Activated CD4-positive, alpha-beta T cell treated with anti-CD3 and anti-CD28 coated beads, Interleukin-2, amount 10 ng/mL, durations not matched to agents 7 days and 5 days (primary cell): ENCODE measurements at regions not wholly inside any gene's neighbourhood (a gene's known extent, or its start where the extent isn't known, plus 50 kb on each side); places are given as distances from the start of the nearest gene placed in this dataset.

Experiments
- CTCF ChIA-PET: fragments of 350-600 bp; sonication (Branson Sonifier 250); formaldehyde crosslinking; loops from one replicate; lab custom pipeline; 2021; ENCODE audit warnings: antibody characterized with exemption; lab: Charles Lee
- POLR2A ChIA-PET: fragments of 350-600 bp; sonication (Branson Sonifier 250); formaldehyde crosslinking; loops from one replicate; lab custom pipeline; 2021; ENCODE audit warnings: antibody characterized with exemption; lab: Charles Lee
- DNase-seq: peaks from one replicate; pipeline ENCODE4 v3.0.0-alpha.2; 2020
- H3K27ac Mint-ChIP-seq: one replicate; pipeline ENCODE4 v1.8.0; 2021; ENCODE audit warnings: mild to moderate bottlenecking, moderate library complexity, mixed read lengths
- H3K27me3 Mint-ChIP-seq: one replicate; pipeline ENCODE4 v1.8.0; 2021; ENCODE audit warnings: mixed read lengths
- H3K36me3 Mint-ChIP-seq: one replicate; pipeline ENCODE4 v1.8.0; 2021; ENCODE audit warnings: low read depth, mixed read lengths
- H3K4me1 Mint-ChIP-seq: one replicate; pipeline ENCODE4 v1.8.0; 2021; ENCODE audit warnings: mixed read lengths
- H3K4me3 Mint-ChIP-seq: one replicate; pipeline ENCODE4 v1.8.0; 2021; ENCODE audit warnings: mild to moderate bottlenecking, moderate library complexity, mixed read lengths
- H3K9me3 Mint-ChIP-seq: one replicate; pipeline ENCODE4 v1.8.0; 2021; ENCODE audit warnings: mixed read lengths

DNA sequence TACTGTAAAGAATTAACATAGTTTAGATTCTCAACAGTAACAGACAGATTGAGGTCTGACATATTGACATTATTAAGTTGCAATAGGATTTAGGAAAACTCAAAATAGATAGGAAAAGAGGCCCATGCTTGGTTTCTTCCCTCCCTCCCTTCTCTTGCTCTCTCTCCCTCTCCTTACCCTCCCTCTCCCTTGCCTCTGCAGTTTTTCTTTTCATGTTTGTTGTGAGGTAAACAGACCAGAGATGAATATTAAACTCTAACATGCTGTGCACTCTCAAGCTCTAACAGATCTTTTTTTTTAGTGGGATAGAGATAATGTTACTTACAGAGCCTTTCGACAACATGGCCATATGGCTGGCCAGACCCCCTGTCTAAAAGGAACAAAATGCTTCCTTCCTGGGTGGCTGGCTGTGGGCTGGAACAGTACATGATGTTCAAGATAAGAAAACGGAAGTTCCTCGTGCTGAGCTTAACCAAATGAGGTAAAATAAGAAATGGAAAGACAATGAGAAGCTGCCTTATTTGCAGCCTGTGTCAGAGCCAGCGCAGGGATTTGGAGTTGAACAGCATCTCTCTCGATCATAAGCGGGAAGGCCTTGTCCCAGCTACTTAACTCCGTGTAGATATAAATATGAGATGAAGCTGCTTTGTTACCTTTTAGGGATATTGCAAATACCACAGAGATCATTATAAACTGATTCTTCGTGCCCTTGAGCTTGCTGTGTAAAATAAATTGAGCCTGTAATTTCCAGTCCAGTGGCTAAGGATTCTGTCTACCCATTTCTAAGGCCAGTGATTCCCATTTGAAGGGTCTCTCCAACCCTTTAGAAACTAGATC is 391.9 kb upstream of the NPVF start:
- Mint-ChIP-seq H3K27ac (peak overlapping the region; percentile 66), H3K36me3 (no peaks in the 10 kb centered on the region), H3K27me3 (no peaks in the 10 kb centered on the region), H3K4me1 (peaks cover 19% of the 10 kb centered on the region), H3K4me3 (peak overlapping the region; percentile 27), H3K9me3 (peaks cover 3% of the 10 kb centered on the region)
- ChIA-PET POLR2A (no interaction called here), CTCF (no interaction called here)
- peak; percentile 29 for DNase-seq

DNA sequence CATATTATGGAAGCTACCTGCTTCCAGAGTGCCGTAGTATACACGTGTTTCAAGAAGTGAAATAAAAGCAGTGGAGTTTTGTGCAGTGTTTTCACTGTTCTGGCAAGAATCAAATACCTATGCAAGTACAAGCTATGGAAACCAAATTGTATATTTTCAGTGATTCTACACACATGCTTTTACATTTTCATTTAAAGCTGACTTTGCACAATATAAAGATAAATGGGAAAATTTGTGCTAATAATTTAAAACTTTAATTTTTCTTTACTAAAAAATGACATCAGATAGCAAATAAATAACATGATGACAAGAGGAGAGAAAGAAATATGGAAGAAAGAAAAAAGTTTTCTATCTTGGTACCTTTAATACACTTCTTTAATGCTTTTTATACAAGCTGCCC is 393.7 kb upstream of the NPVF start:
- peaks cover 3% of the 10 kb centered on the region for H3K9me3 Mint-ChIP-seq
- H3K36me3 Mint-ChIP-seq, result no peaks in the 10 kb centered on the region
- H3K27ac Mint-ChIP-seq, result no peak overlapping the region
- no peak for DNase-seq
- peaks cover 19% of the 10 kb centered on the region for H3K4me1 Mint-ChIP-seq
- H3K4me3 Mint-ChIP-seq, result no peak overlapping the region
- no peaks in the 10 kb centered on the region for H3K27me3 Mint-ChIP-seq
- POLR2A ChIA-PET, result no interaction called here
- CTCF ChIA-PET, result no interaction called here

DNA sequence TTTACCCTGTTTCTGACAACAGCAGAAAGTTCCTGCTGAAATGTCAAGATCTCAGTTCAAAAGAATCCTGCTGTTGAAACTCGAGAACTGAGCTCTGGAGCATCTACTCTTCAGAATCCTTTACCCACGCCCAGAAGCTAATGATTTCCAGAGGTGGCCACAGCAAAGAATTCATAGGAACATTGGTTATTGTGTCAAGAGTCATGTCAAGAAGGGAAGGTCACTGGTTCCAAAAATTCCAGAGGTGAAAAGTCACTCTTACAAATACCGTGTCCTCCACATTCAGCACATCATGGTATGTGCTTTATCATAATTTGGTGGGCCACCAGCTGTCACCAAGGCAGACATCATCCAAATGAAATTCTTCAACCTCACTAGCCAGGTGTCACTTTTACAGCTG is 394.4 kb upstream of the NPVF start:
- peaks cover 17% of the 10 kb centered on the region for H3K4me1 Mint-ChIP-seq
- H3K4me3 Mint-ChIP-seq, result no peak overlapping the region
- ChIA-PET POLR2A (no interaction called here), CTCF (no interaction called here)
- H3K27me3 Mint-ChIP-seq, result no peaks in the 10 kb centered on the region
- H3K9me3 Mint-ChIP-seq, result peaks cover 3% of the 10 kb centered on the region
- no peak overlapping the region for H3K27ac Mint-ChIP-seq
- H3K36me3 Mint-ChIP-seq, result no peaks in the 10 kb centered on the region
- no peak for DNase-seq

DNA sequence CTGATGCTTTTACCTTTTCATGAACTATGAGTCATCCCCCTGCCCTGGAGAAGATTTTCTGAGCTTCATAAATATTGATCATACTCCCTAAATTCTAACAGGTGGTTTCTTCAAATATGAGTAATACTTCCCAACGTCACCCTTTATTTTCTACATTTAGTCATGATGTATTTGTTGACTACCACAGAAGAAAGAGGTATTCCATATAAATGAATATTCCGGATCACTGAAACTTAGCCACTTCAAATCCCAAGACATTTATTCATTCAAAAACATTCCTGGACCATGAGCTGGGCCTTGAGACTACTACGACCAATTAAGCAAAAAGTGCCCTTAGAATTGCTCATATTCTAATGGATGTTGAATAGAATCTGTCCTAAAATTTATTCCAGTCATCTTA is 395.8 kb upstream of the NPVF start:
- Mint-ChIP-seq H3K27me3 (no peaks in the 10 kb centered on the region), H3K4me1 (peaks cover 17% of the 10 kb centered on the region), H3K36me3 (no peaks in the 10 kb centered on the region), H3K27ac (no peak overlapping the region), H3K9me3 (no peaks in the 10 kb centered on the region), H3K4me3 (no peak overlapping the region)
- ChIA-PET CTCF (interaction anchor here (0.7 kb wide), 1 partner anchor 15 kb away, joined by 7 read pairs; no protein-coding TSS in a partner anchor), POLR2A (no interaction called here)
- no peak for DNase-seq

DNA sequence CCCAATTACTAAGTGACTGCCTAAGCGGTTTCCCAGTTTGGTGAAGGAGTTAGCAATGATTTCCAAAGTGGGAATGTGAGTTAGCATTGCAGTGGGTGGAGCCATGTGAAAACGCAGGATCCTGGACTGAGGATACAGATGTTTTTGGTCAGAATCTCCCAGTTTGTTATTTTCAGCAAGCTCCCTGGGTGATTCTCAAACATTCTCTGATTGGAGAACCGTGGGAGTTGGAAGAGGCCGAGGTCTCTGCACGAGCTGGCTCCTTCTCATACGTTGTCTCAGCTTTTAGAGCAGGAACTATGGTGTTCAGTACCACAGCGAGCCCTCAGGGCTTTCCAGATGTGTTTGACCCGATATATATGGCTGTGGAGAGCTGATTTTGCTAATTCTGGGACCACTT is 396.5 kb upstream of the NPVF start:
- no peak overlapping the region for H3K4me3 Mint-ChIP-seq
- no peak for DNase-seq
- H3K4me1 Mint-ChIP-seq, result peaks cover 13% of the 10 kb centered on the region
- no peak overlapping the region for H3K27ac Mint-ChIP-seq
- no peaks in the 10 kb centered on the region for H3K9me3 Mint-ChIP-seq
- ChIA-PET POLR2A (no interaction called here), CTCF (no interaction called here)
- H3K27me3 Mint-ChIP-seq, result no peaks in the 10 kb centered on the region
- H3K36me3 Mint-ChIP-seq, result no peaks in the 10 kb centered on the region

DNA sequence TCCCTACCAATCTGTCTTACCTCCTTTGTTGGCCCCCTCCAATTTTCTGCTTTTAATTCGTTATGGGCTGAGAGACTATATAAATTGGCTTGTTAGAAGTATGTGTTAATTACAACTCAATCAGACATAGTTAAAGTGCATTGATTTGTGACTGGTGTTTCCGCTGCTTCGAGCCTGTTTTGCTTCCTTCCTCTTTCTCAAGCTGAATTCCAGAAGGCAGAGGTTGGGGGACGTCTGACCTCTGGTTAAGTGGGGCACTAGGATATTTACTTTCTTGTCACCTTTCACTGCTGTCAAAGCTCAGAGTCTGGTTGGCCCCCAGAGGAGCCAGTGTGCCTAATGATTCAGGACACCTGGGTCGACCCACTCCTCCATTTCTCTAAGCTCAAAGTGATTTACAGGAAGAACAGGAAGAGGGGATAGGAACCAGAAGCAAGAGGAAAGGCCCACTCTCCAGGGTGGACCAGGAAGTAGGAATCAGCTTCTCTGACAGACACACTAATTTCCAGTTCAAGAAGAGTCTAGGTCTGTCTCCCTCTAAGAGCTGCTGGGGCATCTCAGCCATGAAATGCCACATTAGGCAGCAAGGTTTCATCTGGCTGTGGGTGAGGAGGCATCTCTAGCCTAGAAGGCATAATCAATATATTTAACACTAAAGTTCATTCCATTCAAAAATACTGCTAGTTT is 397.2 kb upstream of the NPVF start:
- H3K36me3 Mint-ChIP-seq, result no peaks in the 10 kb centered on the region
- ChIA-PET POLR2A (no interaction called here), CTCF (interaction anchor here (0.8 to 1.6 kb wide), 2 partner anchors 14 to 16 kb away, joined by 4 read pairs; no protein-coding TSS in a partner anchor)
- no peaks in the 10 kb centered on the region for H3K9me3 Mint-ChIP-seq
- no peak overlapping the region for H3K4me3 Mint-ChIP-seq
- no peak for DNase-seq
- H3K27ac Mint-ChIP-seq, result no peak overlapping the region
- no peaks in the 10 kb centered on the region for H3K27me3 Mint-ChIP-seq
- H3K4me1 Mint-ChIP-seq, result peaks cover 7% of the 10 kb centered on the region

DNA sequence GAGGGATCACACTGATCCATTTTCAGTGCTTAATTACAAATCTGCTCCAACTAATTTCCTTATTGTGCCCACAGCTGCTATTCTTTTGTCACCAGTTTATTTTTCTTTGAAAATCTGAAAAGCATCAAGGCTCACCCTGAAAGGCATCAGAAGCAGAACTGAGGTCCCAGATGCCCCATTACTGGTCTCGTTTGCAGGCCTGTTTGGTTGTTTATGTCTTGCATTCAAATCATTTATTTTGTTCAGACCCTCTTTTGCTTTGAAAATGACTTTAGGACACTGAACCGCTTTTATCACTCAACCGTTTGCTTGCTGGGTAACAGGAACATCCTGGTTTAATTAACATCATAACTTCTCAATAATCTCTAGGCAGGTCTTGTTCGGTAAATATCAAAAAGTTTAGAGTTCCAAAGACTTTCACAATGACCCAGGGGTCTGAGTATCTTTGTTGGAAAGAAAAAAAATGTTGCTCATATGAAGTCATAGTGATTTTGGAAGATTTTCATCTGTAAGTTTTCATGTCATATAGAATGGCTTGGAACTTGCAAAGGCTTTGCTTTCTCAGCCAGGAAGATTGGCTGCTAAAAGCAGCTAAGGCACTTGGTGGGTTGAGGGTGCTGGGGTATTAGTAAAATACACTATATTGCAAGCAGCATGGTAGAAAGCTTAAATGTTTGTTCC is 398.3 kb upstream of the NPVF start:
- H3K27ac Mint-ChIP-seq, result no peak overlapping the region
- POLR2A ChIA-PET, result no interaction called here
- CTCF ChIA-PET, result interaction anchor here (1.6 kb wide), 1 partner anchor 13 kb away, joined by 4 read pairs; no protein-coding TSS in a partner anchor

DNA sequence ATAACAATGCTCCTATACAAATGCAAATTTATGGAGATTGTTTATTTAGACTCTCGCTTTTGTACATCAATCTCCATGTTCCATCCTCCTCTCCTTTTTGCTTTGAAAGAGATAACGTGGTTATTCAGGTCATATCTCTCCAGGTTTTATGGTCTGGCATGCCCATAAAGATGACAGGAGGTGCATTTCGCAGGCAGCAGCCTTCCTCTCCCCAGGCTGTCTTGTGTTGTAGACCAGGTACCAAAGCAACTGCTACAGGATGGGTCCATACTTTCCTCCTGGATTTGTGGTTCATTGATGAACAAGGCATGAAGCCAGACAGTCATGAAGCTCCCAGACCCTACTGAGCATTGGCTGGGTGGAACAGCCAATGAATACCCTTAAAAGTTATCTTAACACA is 400.2 kb upstream of the NPVF start:
- no peak overlapping the region for H3K4me3 Mint-ChIP-seq
- H3K27ac Mint-ChIP-seq, result no peak overlapping the region

More for the DNA sequence above, 398.3 kb upstream of the NPVF start:
- Mint-ChIP-seq H3K27me3 (no peaks in the 10 kb centered on the region), H3K36me3 (no peaks in the 10 kb centered on the region), H3K4me1 (no peaks in the 10 kb centered on the region), H3K9me3 (no peaks in the 10 kb centered on the region), H3K4me3 (no peak overlapping the region)
- DNase-seq, result no peak

DNA sequence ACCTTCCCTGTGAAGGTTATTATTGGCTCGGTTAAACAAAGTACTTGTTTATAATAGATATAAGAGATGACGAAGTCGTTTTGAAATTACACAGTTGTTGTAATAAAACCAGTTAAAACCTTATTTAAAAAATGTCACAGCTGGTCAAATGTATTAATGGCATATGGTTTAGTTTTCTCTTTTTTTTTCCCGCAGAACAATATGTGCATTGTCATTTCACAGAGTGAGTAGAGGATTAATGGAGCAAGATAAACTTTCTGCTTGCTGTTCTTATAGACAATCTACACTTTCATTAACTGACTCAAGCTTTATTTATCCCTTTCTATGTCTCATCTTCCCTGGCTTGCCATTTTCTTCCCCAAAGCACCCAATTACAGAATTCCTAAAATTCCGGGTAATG is 404.3 kb upstream of the NPVF start:
- Mint-ChIP-seq H3K9me3 (no peaks in the 10 kb centered on the region), H3K36me3 (no peaks in the 10 kb centered on the region)

More for the DNA sequence above, 400.2 kb upstream of the NPVF start:
- peaks cover 5% of the 10 kb centered on the region for H3K27me3 Mint-ChIP-seq
- no peaks in the 10 kb centered on the region for H3K4me1 Mint-ChIP-seq
- no peaks in the 10 kb centered on the region for H3K9me3 Mint-ChIP-seq
- CTCF ChIA-PET, result no interaction called here
- no peak for DNase-seq
- no peaks in the 10 kb centered on the region for H3K36me3 Mint-ChIP-seq
- POLR2A ChIA-PET, result no interaction called here

DNA sequence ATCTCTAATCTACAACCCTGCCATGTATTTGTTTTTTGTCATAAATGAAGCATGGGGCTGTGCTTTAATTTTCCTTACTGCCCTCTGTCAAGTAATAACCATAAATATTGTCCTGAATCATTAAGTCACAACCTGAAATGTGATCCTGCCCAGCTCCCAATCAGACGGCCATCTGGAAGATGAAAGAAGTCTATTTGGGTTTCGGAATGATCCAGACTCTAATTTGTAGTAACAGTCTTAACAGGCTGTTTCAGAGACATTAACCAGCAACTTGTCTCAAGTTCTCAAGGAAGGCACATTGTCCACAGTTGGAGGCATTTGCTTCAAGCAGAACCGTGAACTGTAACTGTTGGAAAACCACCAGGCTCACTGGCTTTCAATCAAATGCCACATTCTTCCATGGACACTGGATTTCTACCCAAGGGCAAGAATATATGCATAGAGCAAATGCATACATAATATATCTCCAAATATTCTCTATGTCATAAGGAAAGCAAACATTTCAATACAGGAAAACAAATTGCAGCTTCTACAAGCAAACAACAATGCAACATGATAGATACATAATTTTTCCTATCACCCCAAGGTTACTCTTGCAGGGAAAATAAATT is 405.2 kb upstream of the NPVF start:
- H3K4me3 Mint-ChIP-seq, result no peak overlapping the region

More for the DNA sequence above, 404.3 kb upstream of the NPVF start:
- ChIA-PET POLR2A (no interaction called here), CTCF (no interaction called here)
- H3K27me3 Mint-ChIP-seq, result peaks cover 5% of the 10 kb centered on the region
- H3K27ac Mint-ChIP-seq, result no peak overlapping the region
- DNase-seq, result no peak
- H3K4me1 Mint-ChIP-seq, result no peaks in the 10 kb centered on the region
- no peak overlapping the region for H3K4me3 Mint-ChIP-seq

DNA sequence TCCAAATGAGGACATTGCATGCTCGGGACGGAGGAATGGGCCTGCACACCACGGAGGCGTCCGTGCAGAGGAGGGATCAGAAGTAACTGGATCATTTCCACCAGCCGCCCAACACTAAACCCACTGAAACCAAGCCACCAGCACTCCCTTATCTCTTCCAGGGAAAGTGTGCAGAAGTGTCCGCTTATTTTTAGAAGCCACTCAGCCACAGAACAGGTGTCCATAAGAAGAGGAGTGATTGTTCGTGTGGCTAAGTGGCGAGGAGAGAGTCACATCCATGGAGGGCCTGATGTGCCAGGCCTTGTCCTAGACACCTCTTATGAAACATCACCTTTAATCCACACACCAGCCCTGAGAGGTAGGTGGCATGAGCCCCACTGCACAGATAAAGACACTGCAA is 407.9 kb upstream of the NPVF start:
- no peak overlapping the region for H3K4me3 Mint-ChIP-seq
- CTCF ChIA-PET, result no interaction called here
- no peaks in the 10 kb centered on the region for H3K36me3 Mint-ChIP-seq
- peaks cover 5% of the 10 kb centered on the region for H3K27me3 Mint-ChIP-seq
- H3K4me1 Mint-ChIP-seq, result no peaks in the 10 kb centered on the region
- no peak for DNase-seq
- H3K27ac Mint-ChIP-seq, result no peak overlapping the region
- POLR2A ChIA-PET, result no interaction called here
- no peaks in the 10 kb centered on the region for H3K9me3 Mint-ChIP-seq

More for the DNA sequence above, 405.2 kb upstream of the NPVF start:
- Mint-ChIP-seq H3K27me3 (peaks cover 5% of the 10 kb centered on the region), H3K4me1 (no peaks in the 10 kb centered on the region), H3K36me3 (no peaks in the 10 kb centered on the region), H3K27ac (no peak overlapping the region), H3K9me3 (no peaks in the 10 kb centered on the region)
- no peak for DNase-seq
- ChIA-PET CTCF (no interaction called here), POLR2A (no interaction called here)

DNA sequence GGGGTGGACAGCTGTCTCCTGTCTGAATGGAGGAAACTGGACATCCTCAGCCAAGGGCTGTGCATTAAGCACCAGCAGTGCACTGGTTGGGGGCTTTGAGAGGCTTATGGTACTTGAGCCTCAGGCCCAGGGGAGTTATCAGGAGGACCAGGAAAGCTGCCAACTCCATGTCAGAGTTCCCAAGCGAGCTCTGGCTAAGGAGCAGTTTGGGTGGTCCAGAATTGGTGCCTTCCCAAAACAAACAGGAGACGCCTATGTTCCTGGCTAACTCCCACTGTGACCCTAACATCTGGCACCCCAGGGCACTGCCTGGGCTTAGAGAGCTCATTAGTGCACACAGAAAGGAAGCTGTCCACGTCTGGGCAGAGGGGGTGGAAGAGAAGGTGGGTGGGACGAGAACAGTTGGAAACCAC is 408.6 kb upstream of the NPVF start:
- Mint-ChIP-seq H3K4me3 (no peak overlapping the region), H3K27ac (no peak overlapping the region), H3K27me3 (peaks cover 5% of the 10 kb centered on the region), H3K36me3 (no peaks in the 10 kb centered on the region), H3K9me3 (no peaks in the 10 kb centered on the region), H3K4me1 (no peaks in the 10 kb centered on the region)
- POLR2A ChIA-PET, result no interaction called here
- DNase-seq, result no peak
- CTCF ChIA-PET, result no interaction called here

DNA sequence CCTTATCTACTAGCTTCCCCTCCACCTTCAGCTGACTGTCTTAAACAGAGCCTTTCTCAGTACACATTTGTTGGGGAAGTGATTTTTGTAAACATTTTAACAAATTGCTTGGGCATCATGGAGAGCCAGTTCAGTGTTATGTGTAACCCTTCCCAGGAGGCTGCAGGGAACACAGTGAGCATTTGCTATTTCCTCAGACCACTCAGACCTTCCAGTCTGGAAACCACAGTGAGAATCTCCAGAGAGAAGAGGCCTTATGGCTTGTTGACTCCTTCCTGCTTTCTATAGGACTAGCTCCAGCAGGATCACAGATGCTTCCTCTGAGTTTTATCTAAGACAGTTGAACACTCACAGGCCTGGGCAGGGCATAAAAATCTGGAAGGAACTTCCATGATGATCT is 409.8 kb upstream of the NPVF start:
- no peak overlapping the region for H3K4me3 Mint-ChIP-seq
- H3K36me3 Mint-ChIP-seq, result no peaks in the 10 kb centered on the region
- ChIA-PET CTCF (no interaction called here), POLR2A (no interaction called here)
- H3K9me3 Mint-ChIP-seq, result no peaks in the 10 kb centered on the region
- peaks cover 2% of the 10 kb centered on the region for H3K27me3 Mint-ChIP-seq
- no peak for DNase-seq
- no peak overlapping the region for H3K27ac Mint-ChIP-seq
- no peaks in the 10 kb centered on the region for H3K4me1 Mint-ChIP-seq
